HEK293T (cell line): ENCODE measurements at regions not wholly inside any gene's neighbourhood (a gene's known extent, or its start where the extent isn't known, plus 50 kb on each side); places are given as distances from the start of the nearest gene placed in this dataset.

Experiments
- CTCF ChIA-PET: fragments of 350-600 bp; formaldehyde crosslinking; extraction: SDS; loops from one replicate; lab custom pipeline; 2021; ENCODE audit warnings: antibody characterized with exemption, inconsistent platforms; lab: Yijun Ruan, JAX
- POLR2A ChIA-PET: fragments of 350-600 bp; formaldehyde crosslinking; extraction: SDS; loops from one replicate; lab custom pipeline; 2020; ENCODE audit warnings: antibody characterized with exemption, inconsistent platforms; lab: Yijun Ruan, JAX
- DNase-seq: peaks from one replicate; pipeline ENCODE4 v3.0.0; 2012; ENCODE audit warnings: mixed read lengths; ENCODE audit errors: extremely low spot score
- ARNT ChIP-seq: fragments of 450-650 bp; IDR thresholded peaks from 2 replicates; pipeline ENCODE4 v1.6.1; 2017; ENCODE audit warnings: mild to moderate bottlenecking
- BHLHE40 ChIP-seq: fragments of 450-650 bp; IDR thresholded peaks from 2 replicates; pipeline ENCODE4 v1.6.1; 2016; ENCODE audit warnings: mild to moderate bottlenecking, moderate library complexity, borderline replicate concordance
- CTBP1 ChIP-seq: fragments of 450-650 bp; IDR thresholded peaks from 2 replicates; pipeline ENCODE4 v1.6.1; 2016; ENCODE audit warnings: borderline replicate concordance
- ELF4 ChIP-seq: fragments of 450-650 bp; IDR thresholded peaks from 2 replicates; pipeline ENCODE4 v1.6.1; 2017; ENCODE audit warnings: antibody characterized with exemption
- FOXA1 ChIP-seq: fragments of 450-650 bp; IDR thresholded peaks from 2 replicates; pipeline ENCODE4 v1.6.1; 2016; ENCODE audit warnings: mild to moderate bottlenecking
- FOXK2 ChIP-seq: fragments of 450-650 bp; IDR thresholded peaks from 2 replicates; pipeline ENCODE4 v1.6.1; 2016; ENCODE audit warnings: mild to moderate bottlenecking
- FOXM1 ChIP-seq: fragments of 450-650 bp; IDR thresholded peaks from 2 replicates; pipeline ENCODE4 v1.6.1; 2017; ENCODE audit warnings: mild to moderate bottlenecking, borderline replicate concordance
- HDGF ChIP-seq: fragments of 450-650 bp; IDR thresholded peaks from 2 replicates; pipeline ENCODE4 v1.6.1; 2017; ENCODE audit warnings: antibody characterized with exemption, borderline replicate concordance
- L3MBTL2 ChIP-seq: fragments of 450-650 bp; conservative IDR thresholded peaks from 2 replicates; pipeline ENCODE4 v1.6.1; 2016; ENCODE audit warnings: mild to moderate bottlenecking
- LEF1 ChIP-seq: fragments of 450-650 bp; IDR thresholded peaks from 2 replicates; pipeline ENCODE4 v1.6.1; 2017; ENCODE audit warnings: mild to moderate bottlenecking, borderline replicate concordance
- NFRKB ChIP-seq: fragments of 450-650 bp; IDR thresholded peaks from 2 replicates; pipeline ENCODE4 v1.6.1; 2016; ENCODE audit warnings: mild to moderate bottlenecking, moderate library complexity
- PKNOX1 ChIP-seq: fragments of 450-650 bp; IDR thresholded peaks from 2 replicates; pipeline ENCODE4 v1.6.1; 2016
- SP1 ChIP-seq: fragments of 450-650 bp; IDR thresholded peaks from 2 replicates; pipeline ENCODE4 v1.6.1; 2017
- SUZ12 ChIP-seq: fragments of 450-650 bp; IDR thresholded peaks from 2 replicates; pipeline ENCODE4 v1.6.1; 2016; ENCODE audit warnings: mild to moderate bottlenecking
- TARDBP ChIP-seq: fragments of 450-650 bp; IDR thresholded peaks from 2 replicates; pipeline ENCODE4 v1.6.1; 2016
- ZNF384 ChIP-seq: fragments of 450-650 bp; IDR thresholded peaks from 2 replicates; pipeline ENCODE4 v1.6.1; 2016

- no peak for DNase-seq
- CTCF ChIA-PET = no interaction called here
- no peak for TF ChIP-seq LEF1
- no peak for TF ChIP-seq SP1
- TF ChIP-seq FOXM1 = no peak
- TF ChIP-seq BHLHE40 = no peak
- TF ChIP-seq SUZ12 = no peak
- no peak for TF ChIP-seq HDGF
- TF ChIP-seq FOXA1 = no peak
- POLR2A ChIA-PET = no interaction called here
Observed at GRCh38 chr1:112177314-112177713, 187.8 kb upstream of the KCND3 start.

GRCh38 chr1:112188611-112189010 lies 199.1 kb upstream of the KCND3 start:
- POLR2A ChIA-PET = no interaction called here
- CTCF ChIA-PET = no interaction called here

GRCh38 chr1:112196008-112196588 lies 199.9 kb upstream of the CTTNBP2NL start:
- no peak for TF ChIP-seq CTBP1
- TF ChIP-seq ARNT = no peak
- TF ChIP-seq ZNF384 = no peak
- no peak for TF ChIP-seq SP1
- no peak for TF ChIP-seq PKNOX1
- TF ChIP-seq NFRKB = no peak
- no peak for TF ChIP-seq FOXA1
- TF ChIP-seq LEF1 = no peak
- no peak for TF ChIP-seq FOXM1
- no peak for TF ChIP-seq L3MBTL2
- TF ChIP-seq SUZ12 = no peak
- TF ChIP-seq FOXK2 = no peak
- TF ChIP-seq HDGF = no peak
- TF ChIP-seq ELF4 = no peak
- no peak for TF ChIP-seq BHLHE40
- TF ChIP-seq TARDBP = no peak
- ChIA-PET POLR2A (no interaction called here), CTCF (no interaction called here)
- no peak for DNase-seq

More at GRCh38 chr1:112188611-112189010, 199.1 kb upstream of the KCND3 start:
- no peak for TF ChIP-seq ELF4
- no peak for TF ChIP-seq FOXA1
- TF ChIP-seq ZNF384 = no peak
- no peak for TF ChIP-seq BHLHE40
- TF ChIP-seq TARDBP = no peak
- TF ChIP-seq SUZ12 = no peak
- no peak for TF ChIP-seq FOXM1
- no peak for TF ChIP-seq PKNOX1
- no peak for TF ChIP-seq CTBP1
- TF ChIP-seq LEF1 = no peak
- TF ChIP-seq SP1 = no peak
- TF ChIP-seq HDGF = no peak
- no peak for TF ChIP-seq ARNT
- no peak for TF ChIP-seq NFRKB
- no peak for TF ChIP-seq L3MBTL2
- TF ChIP-seq FOXK2 = no peak
- no peak for DNase-seq

GRCh38 chr1:112196731-112197130 lies 199.3 kb upstream of the CTTNBP2NL start:
- CTCF ChIA-PET = no interaction called here
- no peak for TF ChIP-seq SUZ12
- TF ChIP-seq TARDBP = no peak
- no peak for TF ChIP-seq ZNF384
- no peak for TF ChIP-seq CTBP1
- TF ChIP-seq ELF4 = no peak
- no peak for TF ChIP-seq FOXA1
- TF ChIP-seq LEF1 = no peak
- TF ChIP-seq FOXM1 = no peak
- no peak for TF ChIP-seq FOXK2
- TF ChIP-seq PKNOX1 = no peak
- TF ChIP-seq L3MBTL2 = no peak
- no peak for TF ChIP-seq HDGF
- no peak for TF ChIP-seq BHLHE40
- no peak for TF ChIP-seq NFRKB
- no peak for TF ChIP-seq ARNT
- TF ChIP-seq SP1 = no peak

GRCh38 chr1:112209493-112209892 lies 186.5 kb upstream of the CTTNBP2NL start:
- DNase-seq = no peak
- TF ChIP-seq ZNF384 = no peak
- TF ChIP-seq HDGF = no peak
- TF ChIP-seq LEF1 = no peak
- no peak for TF ChIP-seq FOXM1
- TF ChIP-seq ELF4 = no peak
- no peak for TF ChIP-seq CTBP1
- no peak for TF ChIP-seq L3MBTL2
- no peak for TF ChIP-seq NFRKB
- no peak for TF ChIP-seq FOXA1
- TF ChIP-seq ARNT = no peak
- TF ChIP-seq FOXK2 = no peak
- TF ChIP-seq SP1 = no peak
- no peak for TF ChIP-seq SUZ12
- TF ChIP-seq TARDBP = no peak
- TF ChIP-seq BHLHE40 = no peak
- no peak for TF ChIP-seq PKNOX1
- ChIA-PET POLR2A (no interaction called here), CTCF (no interaction called here)

More at GRCh38 chr1:112196731-112197130, 199.3 kb upstream of the CTTNBP2NL start:
- DNase-seq = no peak
- POLR2A ChIA-PET = no interaction called here
